IMR-90 (cell line): ENCODE measurements at regions not wholly inside any gene's neighbourhood (a gene's known extent, or its start where the extent isn't known, plus 50 kb on each side); places are given as distances from the start of the nearest gene placed in this dataset.

ENCODE experiments used
- ATAC-seq: fragments of 200-7000 bp; cut with Tn5 transposase; 2 replicates; pipeline ENCODE4 v1.9.1; 2020; ENCODE audit warnings: low read depth, mild to moderate bottlenecking, moderate library complexity
- BruUV-seq: library from RNA; stranded (reverse); fragments of 400-500 nt; replicated peaks from 2 replicates; lab custom pipeline; 2021; lab: Mats Ljungman, UMichigan
- CTCF ChIA-PET: fragments of 300-600 bp; formaldehyde crosslinking; extraction: SDS; loops from one replicate; lab custom pipeline; 2021; ENCODE audit warnings: antibody characterized with exemption; lab: Yijun Ruan, JAX
- POLR2A ChIA-PET: fragments of 300-600 bp; sonication (Branson Sonifier 250); formaldehyde crosslinking; loops from one replicate; lab custom pipeline; 2022; ENCODE audit warnings: antibody characterized with exemption; ENCODE audit not compliant: unreplicated experiment; lab: Charles Lee
- DNase-seq: peaks from one replicate; pipeline ENCODE4 v3.0.0; 2013
- H2AFZ ChIP-seq: replicated peaks from 2 replicates; pipeline ENCODE3; 2013; ENCODE audit warnings: low read length, mild to moderate bottlenecking; ENCODE audit not compliant: poor library complexity
- H2AK5ac ChIP-seq: 2 replicates; pipeline ENCODE4 v1.6.1; 2013; ENCODE audit warnings: low read depth, low read length, inconsistent platforms
- H2AK9ac ChIP-seq: replicated peaks from 2 replicates; pipeline ENCODE3; 2013; ENCODE audit warnings: mild to moderate bottlenecking, low read depth, low read length, moderate library complexity; ENCODE audit not compliant: poor library complexity
- H2BK120ac ChIP-seq: 2 replicates; pipeline ENCODE4 v1.6.1; 2013; ENCODE audit warnings: low read depth, low read length, inconsistent platforms
- H2BK15ac ChIP-seq: 3 replicates; pipeline ENCODE4 v1.6.1; 2013; ENCODE audit warnings: low read depth, low read length, inconsistent platforms
- H2BK20ac ChIP-seq: 2 replicates; pipeline ENCODE4 v1.6.1; 2013; ENCODE audit warnings: low read depth, mild to moderate bottlenecking, inconsistent platforms, low read length, moderate library complexity
- H2BK5ac ChIP-seq: 2 replicates; pipeline ENCODE4 v1.6.1; 2013; ENCODE audit warnings: mild to moderate bottlenecking, low read depth, low read length, inconsistent platforms; ENCODE audit not compliant: poor library complexity, severe bottlenecking
- H3K14ac ChIP-seq: replicated peaks from 2 replicates; pipeline ENCODE4 v1.6.1; 2013; ENCODE audit warnings: low read depth, low read length, inconsistent platforms
- H3K18ac ChIP-seq: 2 replicates; pipeline ENCODE4 v1.6.1; 2013; ENCODE audit warnings: low read depth, low read length, control low read depth
- H3K23ac ChIP-seq: 2 replicates; pipeline ENCODE4 v1.6.1; 2013; ENCODE audit warnings: low read depth, low read length, inconsistent platforms
- H3K27ac ChIP-seq: 2 replicates; pipeline ENCODE4 v1.5.1; 2013; ENCODE audit warnings: mild to moderate bottlenecking, control low read depth, low read length; ENCODE audit not compliant: insufficient read depth
- H3K27me3 ChIP-seq: 2 replicates; pipeline ENCODE4 v1.6.1; 2013; ENCODE audit warnings: low read length; ENCODE audit not compliant: control insufficient read depth, insufficient read depth
- H3K36me3 ChIP-seq: 2 replicates; pipeline ENCODE4 v1.6.1; 2013; ENCODE audit warnings: low read length, mixed read lengths; ENCODE audit not compliant: control insufficient read depth, insufficient read depth
- H3K4ac ChIP-seq: 2 replicates; pipeline ENCODE4 v1.6.1; 2013; ENCODE audit warnings: low read depth, low read length, inconsistent platforms
- H3K4me1 ChIP-seq: 2 replicates; pipeline ENCODE4 v1.6.1; 2013; ENCODE audit warnings: low read length, mixed read lengths; ENCODE audit not compliant: control insufficient read depth, insufficient read depth
- H3K4me2 ChIP-seq: 2 replicates; pipeline ENCODE4 v1.6.1; 2013; ENCODE audit warnings: low read depth, mild to moderate bottlenecking, control low read depth, low read length, moderate library complexity
- H3K4me3 ChIP-seq: 2 replicates; pipeline ENCODE4 v1.5.1; 2013; ENCODE audit warnings: low read depth, mild to moderate bottlenecking, control low read depth, low read length, moderate library complexity; ENCODE audit not compliant: insufficient read depth
- H3K56ac ChIP-seq: 2 replicates; pipeline ENCODE4 v1.6.1; 2013; ENCODE audit warnings: low read length, inconsistent platforms; ENCODE audit not compliant: insufficient read depth; ENCODE audit errors: extremely low read depth
- H3K79me1 ChIP-seq, 2 experiments: 2 replicates each; pipeline ENCODE4 v1.6.1; 2013; ENCODE audit warnings: low read length in 2 of 2, inconsistent platforms in 1 of 2, low read depth in 1 of 2
- H3K9ac ChIP-seq: 2 replicates; pipeline ENCODE4 v1.6.1; 2013; ENCODE audit warnings: low read depth, low read length, control low read depth
- H3K9me1 ChIP-seq: 2 replicates; pipeline ENCODE4 v1.6.1; 2013; ENCODE audit warnings: low read length, inconsistent platforms; ENCODE audit not compliant: insufficient read depth
- H3K9me3 ChIP-seq: 2 replicates; pipeline ENCODE4 v1.6.1; 2013; ENCODE audit warnings: low read length; ENCODE audit not compliant: control insufficient read depth, insufficient read depth
- H4K20me1 ChIP-seq: 2 replicates; pipeline ENCODE4 v1.6.1; 2013; ENCODE audit warnings: low read length, inconsistent platforms; ENCODE audit not compliant: insufficient read depth
- H4K5ac ChIP-seq: 2 replicates; pipeline ENCODE4 v1.6.1; 2013; ENCODE audit warnings: mild to moderate bottlenecking, low read depth, low read length, control low read depth
- H4K8ac ChIP-seq, 2 experiments: 2 replicates each; pipeline ENCODE4 v1.6.1; 2013; ENCODE audit warnings: low read depth in 2 of 2, low read length in 2 of 2, control low read depth in 1 of 2, inconsistent platforms in 1 of 2
- H4K91ac ChIP-seq: 2 replicates; pipeline ENCODE4 v1.6.1; 2013; ENCODE audit warnings: low read depth, low read length, inconsistent platforms; ENCODE audit not compliant: insufficient read depth
- BHLHE40 ChIP-seq: fragments of 150-350 bp; IDR thresholded peaks from 2 replicates; pipeline ENCODE4 v1.6.1; 2016; ENCODE audit warnings: mild to moderate bottlenecking, low read depth, low read length
- CEBPB ChIP-seq: IDR thresholded peaks from 2 replicates; pipeline ENCODE4 v1.6.1; 2012; ENCODE audit warnings: low read depth, low read length, improper control_type of control experiment
- CHD1 ChIP-seq: IDR thresholded peaks from 2 replicates; pipeline ENCODE4 v1.6.1; 2012; ENCODE audit warnings: low read depth, low read length, improper control_type of control experiment
- FOS ChIP-seq: fragments of 150-350 bp; IDR thresholded peaks from 2 replicates; pipeline ENCODE4 v1.6.1; 2016; ENCODE audit warnings: low read depth, low read length
- MAFK ChIP-seq: IDR thresholded peaks from 2 replicates; pipeline ENCODE4 v1.6.1; 2012; ENCODE audit warnings: low read depth, low read length, improper control_type of control experiment
- MAZ ChIP-seq: IDR thresholded peaks from 2 replicates; pipeline ENCODE4 v1.6.1; 2012; ENCODE audit warnings: low read depth, mild to moderate bottlenecking, low read length, improper control_type of control experiment, moderate library complexity, borderline replicate concordance
- MXI1 ChIP-seq: IDR thresholded peaks from 2 replicates; pipeline ENCODE4 v1.6.1; 2012; ENCODE audit warnings: low read depth, mild to moderate bottlenecking, low read length, moderate library complexity, borderline replicate concordance
- NFE2L2 ChIP-seq: fragments of 150-350 bp; IDR thresholded peaks from 2 replicates; pipeline ENCODE4 v1.6.1; 2016; ENCODE audit warnings: low read depth, mild to moderate bottlenecking, low read length
- POLR2A ChIP-seq: IDR thresholded peaks from 2 replicates; pipeline ENCODE4 v1.6.1; 2012; ENCODE audit warnings: mild to moderate bottlenecking, low read depth, low read length
- RAD21 ChIP-seq: IDR thresholded peaks from 2 replicates; pipeline ENCODE4 v1.6.1; 2012; ENCODE audit warnings: low read length, improper control_type of control experiment
- RCOR1 ChIP-seq: IDR thresholded peaks from 2 replicates; pipeline ENCODE4 v1.6.1; 2012; ENCODE audit warnings: mild to moderate bottlenecking, low read length, improper control_type of control experiment; ENCODE audit not compliant: insufficient replicate concordance
- RFX5 ChIP-seq: IDR thresholded peaks from 2 replicates; pipeline ENCODE4 v1.8.0; 2012; ENCODE audit warnings: low read depth, mild to moderate bottlenecking, low read length, moderate library complexity
- SMC3 ChIP-seq: fragments of 150-350 bp; IDR thresholded peaks from 2 replicates; pipeline ENCODE4 v1.6.1; 2016; ENCODE audit warnings: low read depth, mild to moderate bottlenecking, antibody characterized with exemption, low read length, moderate library complexity
- USF2 ChIP-seq: fragments of 150-350 bp; IDR thresholded peaks from 2 replicates; pipeline ENCODE4 v1.6.1; 2017; ENCODE audit warnings: mild to moderate bottlenecking, antibody characterized with exemption, low read length, low read depth
- dilution Hi-C: fragments of 300-500 bp; cut with HindIII; formaldehyde crosslinking; loops from one replicate; pipeline ENCODE4 v1.14.3; 2018; ENCODE audit warnings: low sequenced_read_pairs; ENCODE audit not compliant: unreplicated experiment
- in situ Hi-C: fragments of 300-500 bp; cut with MboI; formaldehyde crosslinking; loops from 3 replicates; pipeline ENCODE4 v1.14.3; 2019; ENCODE audit warnings: low sequenced_read_pairs, inconsistent platforms, mixed read lengths
- intact Hi-C: fragments of 100-400 bp; cut with micrococcal nuclease; formaldehyde crosslinking; loops from 2 replicates; pipeline ENCODE4 v1.10.0; 2022
- TF ChIP-seq, protein P1 (sequence below): conservative IDR thresholded peaks from 2 replicates; pipeline ENCODE4 v1.5.1; 2012; ENCODE audit warnings: mild to moderate bottlenecking, low read depth, low read length, improper control_type of control experiment
- TF ChIP-seq, protein P2 (sequence below): fragments of 150-350 bp; IDR thresholded peaks from 2 replicates; pipeline ENCODE4 v1.6.1; 2016; ENCODE audit warnings: low read depth, mild to moderate bottlenecking, low read length, moderate library complexity, borderline replicate concordance

DNA sequence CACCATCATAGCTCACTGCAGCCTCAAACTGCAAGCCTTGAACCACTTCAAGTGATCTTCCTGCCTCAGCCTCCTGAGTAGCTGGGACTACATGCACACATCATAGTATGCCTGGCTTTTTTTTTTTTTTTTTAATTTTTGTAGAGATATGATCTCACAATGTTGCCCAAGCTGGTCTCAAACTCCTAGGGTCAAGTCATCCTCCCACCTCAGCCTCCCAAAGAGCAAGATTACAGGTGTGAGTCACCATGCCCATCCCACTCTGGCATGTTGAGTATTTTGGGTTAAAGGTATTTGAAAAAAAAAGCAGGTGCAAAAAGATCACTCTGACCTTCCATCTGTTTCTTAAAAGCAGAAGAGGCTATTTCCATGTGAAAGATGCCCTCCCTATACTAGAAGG is 86.4 kb upstream of the FZD7 start:
- H3K4ac ChIP-seq = no peak overlapping the region
- H2AK5ac ChIP-seq = no peak overlapping the region
- H3K27me3 ChIP-seq = peaks cover 3% of the 10 kb centered on the region; the same call in 1 of the 2 replicates
- no peak overlapping the region for H4K91ac ChIP-seq
- TF ChIP-seq NFE2L2 = no peak
- TF ChIP-seq, protein P1, sequence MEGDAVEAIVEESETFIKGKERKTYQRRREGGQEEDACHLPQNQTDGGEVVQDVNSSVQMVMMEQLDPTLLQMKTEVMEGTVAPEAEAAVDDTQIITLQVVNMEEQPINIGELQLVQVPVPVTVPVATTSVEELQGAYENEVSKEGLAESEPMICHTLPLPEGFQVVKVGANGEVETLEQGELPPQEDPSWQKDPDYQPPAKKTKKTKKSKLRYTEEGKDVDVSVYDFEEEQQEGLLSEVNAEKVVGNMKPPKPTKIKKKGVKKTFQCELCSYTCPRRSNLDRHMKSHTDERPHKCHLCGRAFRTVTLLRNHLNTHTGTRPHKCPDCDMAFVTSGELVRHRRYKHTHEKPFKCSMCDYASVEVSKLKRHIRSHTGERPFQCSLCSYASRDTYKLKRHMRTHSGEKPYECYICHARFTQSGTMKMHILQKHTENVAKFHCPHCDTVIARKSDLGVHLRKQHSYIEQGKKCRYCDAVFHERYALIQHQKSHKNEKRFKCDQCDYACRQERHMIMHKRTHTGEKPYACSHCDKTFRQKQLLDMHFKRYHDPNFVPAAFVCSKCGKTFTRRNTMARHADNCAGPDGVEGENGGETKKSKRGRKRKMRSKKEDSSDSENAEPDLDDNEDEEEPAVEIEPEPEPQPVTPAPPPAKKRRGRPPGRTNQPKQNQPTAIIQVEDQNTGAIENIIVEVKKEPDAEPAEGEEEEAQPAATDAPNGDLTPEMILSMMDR = no peak
- no peak for TF ChIP-seq CEBPB
- no peak for TF ChIP-seq MAZ
- TF ChIP-seq POLR2A = no peak
- TF ChIP-seq RCOR1 = no peak
- TF ChIP-seq USF2 = no peak
- TF ChIP-seq FOS = no peak
- no peak for TF ChIP-seq RAD21
- no peak for TF ChIP-seq MAFK
- TF ChIP-seq MXI1 = no peak
- no peak for TF ChIP-seq SMC3
- TF ChIP-seq BHLHE40 = no peak
- TF ChIP-seq, protein P2, sequence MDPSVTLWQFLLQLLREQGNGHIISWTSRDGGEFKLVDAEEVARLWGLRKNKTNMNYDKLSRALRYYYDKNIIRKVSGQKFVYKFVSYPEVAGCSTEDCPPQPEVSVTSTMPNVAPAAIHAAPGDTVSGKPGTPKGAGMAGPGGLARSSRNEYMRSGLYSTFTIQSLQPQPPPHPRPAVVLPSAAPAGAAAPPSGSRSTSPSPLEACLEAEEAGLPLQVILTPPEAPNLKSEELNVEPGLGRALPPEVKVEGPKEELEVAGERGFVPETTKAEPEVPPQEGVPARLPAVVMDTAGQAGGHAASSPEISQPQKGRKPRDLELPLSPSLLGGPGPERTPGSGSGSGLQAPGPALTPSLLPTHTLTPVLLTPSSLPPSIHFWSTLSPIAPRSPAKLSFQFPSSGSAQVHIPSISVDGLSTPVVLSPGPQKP = no peak
- TF ChIP-seq CHD1 = no peak
- TF ChIP-seq RFX5 = no peak
- no peak overlapping the region for H2BK5ac ChIP-seq
- H3K14ac ChIP-seq = no peak overlapping the region
- H3K9ac ChIP-seq = no peak overlapping the region
- H3K23ac ChIP-seq = no peak overlapping the region
- H3K4me2 ChIP-seq = no peak overlapping the region
- no peaks in the 10 kb centered on the region for H3K9me1 ChIP-seq
- H4K5ac ChIP-seq = no peak overlapping the region
- no peak overlapping the region for H2BK15ac ChIP-seq
- no peak overlapping the region for H3K56ac ChIP-seq
- 0 out of 2 replicates have a peak, but pooled peaks cover 4% of the 10 kb centered on the region for H3K4me1 ChIP-seq
- intact Hi-C loops = no loop called here
- no peaks in the 10 kb centered on the region for H4K20me1 ChIP-seq
- H3K18ac ChIP-seq = no peak overlapping the region
- no peak overlapping the region for H3K4me3 ChIP-seq
- BruUV-seq = no TSS peak
- in situ Hi-C loops = no loop called here
- H2BK120ac ChIP-seq = no peak overlapping the region
- ATAC-seq = no peak
- DNase-seq = no peak
- H3K79me1 ChIP-seq = no peaks in the 10 kb centered on the region
- dilution Hi-C loops = no loop called here
- no peaks in the 10 kb centered on the region for H3K36me3 ChIP-seq
- H2AFZ ChIP-seq = no peak overlapping the region
- H2BK20ac ChIP-seq = no peak overlapping the region
- CTCF ChIA-PET = no interaction called here
- no peak overlapping the region for H3K27ac ChIP-seq
- no peak overlapping the region for H2AK9ac ChIP-seq
- POLR2A ChIA-PET = no interaction called here
- H3K9me3 ChIP-seq = no peaks in the 10 kb centered on the region
- H4K8ac ChIP-seq = no peak overlapping the region
